ENCODE measurements at regions not wholly inside any gene's neighbourhood (a gene's known extent, or its start where the extent isn't known, plus 50 kb on each side); places are given as distances from the start of the nearest gene placed in this dataset.

- no peak for DNase-seq (ENCODE audit: low read depth in 1 of 2, low spot score in 1 of 2)
Observed at GRCh38 chr4:163582703-163583102, 88.2 kb downstream of the TMA16 start.

GRCh38 chr4:163587867-163588266 lies 93.4 kb downstream of the TMA16 start:
- no peak for DNase-seq (ENCODE audit: low read depth in 1 of 2, low spot score in 1 of 2)

GRCh38 chr4:163588532-163588931 lies 94.0 kb downstream of the TMA16 start:
- DNase-seq (ENCODE audit: low read depth in 1 of 2, low spot score in 1 of 2), result no peak

- DNase-seq (ENCODE audit: low read depth in 1 of 2, low spot score in 1 of 2), result no peak
Observed at GRCh38 chr4:163590103-163590502, 95.6 kb downstream of the TMA16 start.

GRCh38 chr4:163590619-163591264 lies 96.3 kb downstream of the TMA16 start:
- no peak for DNase-seq (ENCODE audit: low read depth in 1 of 2, low spot score in 1 of 2)

GRCh38 chr4:163591614-163592020 lies 97.1 kb downstream of the TMA16 start:
- DNase-seq (ENCODE audit: low read depth in 1 of 2, low spot score in 1 of 2), result no peak

GRCh38 chr4:163592212-163592611 lies 97.7 kb downstream of the TMA16 start:
- no peak for DNase-seq (ENCODE audit: low read depth in 1 of 2, low spot score in 1 of 2)

GRCh38 chr4:163595580-163595979 lies 101.1 kb downstream of the TMA16 start:
- no peak for DNase-seq (ENCODE audit: low read depth in 1 of 2, low spot score in 1 of 2)

GRCh38 chr4:163598028-163598427 lies 103.5 kb downstream of the TMA16 start:
- DNase-seq (ENCODE audit: low read depth in 1 of 2, low spot score in 1 of 2), result no peak

GRCh38 chr4:163598489-163598888 lies 104.0 kb downstream of the TMA16 start:
- no peak for DNase-seq (ENCODE audit: low read depth in 1 of 2, low spot score in 1 of 2)

GRCh38 chr4:163600727-163601126 lies 106.2 kb downstream of the TMA16 start:
- no peak for DNase-seq (ENCODE audit: low read depth in 1 of 2, low spot score in 1 of 2)

- DNase-seq (ENCODE audit: low read depth in 1 of 2, low spot score in 1 of 2), result no peak
Observed at GRCh38 chr4:163603257-163603656, 108.8 kb downstream of the TMA16 start.

GRCh38 chr4:163606896-163607691 lies 112.6 kb downstream of the TMA16 start:
- DNase-seq (ENCODE audit: low read depth in 1 of 2, low spot score in 1 of 2), result no peak

GRCh38 chr4:163609019-163609418 lies 114.5 kb downstream of the TMA16 start:
- DNase-seq (ENCODE audit: low read depth in 1 of 2, low spot score in 1 of 2), result no peak

GRCh38 chr4:163610648-163611047 lies 116.2 kb downstream of the TMA16 start:
- no peak for DNase-seq (ENCODE audit: low read depth in 1 of 2, low spot score in 1 of 2)

- no peak for DNase-seq (ENCODE audit: low read depth in 1 of 2, low spot score in 1 of 2)
Observed at GRCh38 chr4:163611182-163611581, 116.7 kb downstream of the TMA16 start.

- no peak for DNase-seq (ENCODE audit: low read depth in 1 of 2, low spot score in 1 of 2)
Observed at GRCh38 chr4:163611784-163612445, 117.4 kb downstream of the TMA16 start.

- DNase-seq (ENCODE audit: low read depth in 1 of 2, low spot score in 1 of 2), result no peak
Observed at GRCh38 chr4:163612762-163613161, 118.3 kb downstream of the TMA16 start.

- no peak for DNase-seq (ENCODE audit: low read depth in 1 of 2, low spot score in 1 of 2)
Observed at GRCh38 chr4:163613383-163613782, 118.9 kb downstream of the TMA16 start.

GRCh38 chr4:163614866-163615265 lies 120.4 kb downstream of the TMA16 start:
- DNase-seq (ENCODE audit: low read depth in 1 of 2, low spot score in 1 of 2), result no peak

GRCh38 chr4:163618845-163619244 lies 124.4 kb downstream of the TMA16 start:
- DNase-seq (ENCODE audit: low read depth in 1 of 2, low spot score in 1 of 2), result no peak

- no peak for DNase-seq (ENCODE audit: low read depth in 1 of 2, low spot score in 1 of 2)
Observed at GRCh38 chr4:163620738-163621137, 126.2 kb downstream of the TMA16 start.
